Spleen (tissue), 7 donors: ENCODE measurements at regions not wholly inside any gene's neighbourhood (a gene's known extent, or its start where the extent isn't known, plus 50 kb on each side); places are given as distances from the start of the nearest gene placed in this dataset.

ENCODE experiments used
- POLR2A ChIP-seq, 3 donors: fragments of 450-650 bp; IDR thresholded peaks; one replicate each; pipeline ENCODE4 v1.5.1; 2017; ENCODE audit warnings: antibody characterized with exemption in 3 of 3, mild to moderate bottlenecking in 1 of 3
- POLR2AphosphoS5 ChIP-seq, 3 donors: sonication (generic); formaldehyde crosslinking; IDR thresholded peaks; one replicate each; pipeline ENCODE4 v1.5.1; 2017; ENCODE audit warnings: antibody characterized with exemption in 3 of 3
- TF ChIP-seq, protein P1 (sequence below), 11 experiments: fragments of 200-600 bp in 7 of 11; fragments of 450-650 bp in 4 of 11; sonication (generic) in 4 of 11; IDR thresholded peaks in 8 of 11; conservative IDR thresholded peaks in 3 of 11; 1 replicate in 7 of 11; 2 replicates in 4 of 11; pipeline versions ENCODE4 v1.4.0 to v1.8.0; 2016 to 2021; ENCODE audit warnings: antibody characterized with exemption in 11 of 11, inconsistent platforms in 4 of 11, mild to moderate bottlenecking in 1 of 11
- donor health status: DM: no; HTN: no; CAD: no; lungs with moderate emphysema.
- donor health status: DM: no; HTN: no; CAD: no.
- donor health status: DM: no; HTN: no; CAD: no.

DNA sequence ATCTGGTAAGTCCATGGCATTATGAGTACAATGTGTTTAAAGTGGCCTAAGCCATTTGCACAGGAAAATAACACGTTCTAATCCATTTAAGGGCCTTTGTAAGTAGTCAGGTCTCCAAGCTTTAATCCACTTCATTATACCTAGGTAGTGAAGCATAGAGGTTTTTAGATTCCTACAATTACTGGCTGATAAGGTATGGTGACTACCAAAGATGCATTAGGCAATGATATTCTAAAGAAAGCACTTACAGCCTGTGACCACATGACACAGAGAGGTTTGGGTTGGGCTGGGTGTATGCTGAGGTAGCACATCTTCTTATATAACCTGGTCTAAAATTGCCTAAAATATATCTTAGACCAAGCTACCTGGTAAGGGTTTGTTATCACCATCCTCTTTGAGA lies 504.4 kb downstream of the TFAP2B start:
- TF ChIP-seq, protein P1, sequence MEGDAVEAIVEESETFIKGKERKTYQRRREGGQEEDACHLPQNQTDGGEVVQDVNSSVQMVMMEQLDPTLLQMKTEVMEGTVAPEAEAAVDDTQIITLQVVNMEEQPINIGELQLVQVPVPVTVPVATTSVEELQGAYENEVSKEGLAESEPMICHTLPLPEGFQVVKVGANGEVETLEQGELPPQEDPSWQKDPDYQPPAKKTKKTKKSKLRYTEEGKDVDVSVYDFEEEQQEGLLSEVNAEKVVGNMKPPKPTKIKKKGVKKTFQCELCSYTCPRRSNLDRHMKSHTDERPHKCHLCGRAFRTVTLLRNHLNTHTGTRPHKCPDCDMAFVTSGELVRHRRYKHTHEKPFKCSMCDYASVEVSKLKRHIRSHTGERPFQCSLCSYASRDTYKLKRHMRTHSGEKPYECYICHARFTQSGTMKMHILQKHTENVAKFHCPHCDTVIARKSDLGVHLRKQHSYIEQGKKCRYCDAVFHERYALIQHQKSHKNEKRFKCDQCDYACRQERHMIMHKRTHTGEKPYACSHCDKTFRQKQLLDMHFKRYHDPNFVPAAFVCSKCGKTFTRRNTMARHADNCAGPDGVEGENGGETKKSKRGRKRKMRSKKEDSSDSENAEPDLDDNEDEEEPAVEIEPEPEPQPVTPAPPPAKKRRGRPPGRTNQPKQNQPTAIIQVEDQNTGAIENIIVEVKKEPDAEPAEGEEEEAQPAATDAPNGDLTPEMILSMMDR (IDR thresholded peaks at IDR 0.05 in 8 of 11, conservative IDR thresholded peaks at IDR 0.05 in 3 of 11), result no peak
- no peak for TF ChIP-seq POLR2AphosphoS5 (IDR thresholded peaks at IDR 0.05)
- no peak for TF ChIP-seq POLR2A (IDR thresholded peaks at IDR 0.05)
